Keratinocyte (primary cell): ENCODE measurements at regions not wholly inside any gene's neighbourhood (a gene's known extent, or its start where the extent isn't known, plus 50 kb on each side); places are given as distances from the start of the nearest gene placed in this dataset.

Source experiments
- EZH2 ChIP-seq: IDR thresholded peaks from one replicate; pipeline ENCODE4 v1.6.1; 2012; ENCODE audit warnings: inconsistent platforms, mild to moderate bottlenecking, low read length, moderate library complexity
- TF ChIP-seq, protein P1 (sequence below), 3 experiments: IDR thresholded peaks in 1 of 3; conservative IDR thresholded peaks in 1 of 3; optimal IDR thresholded peaks in 1 of 3; 2 replicates in 2 of 3; 3 replicates in 1 of 3; pipeline versions ENCODE3 to v1.5.1; 2011; ENCODE audit warnings: low read length in 3 of 3, mild to moderate bottlenecking in 3 of 3, moderate library complexity in 2 of 3, control low read depth in 1 of 3, inconsistent platforms in 1 of 3; ENCODE audit not compliant: insufficient read depth in 2 of 3; ENCODE audit errors: extremely low read depth in 1 of 3

GRCh38 chr2:179349670-179350303 is 85.2 kb upstream of the SESTD1 start:
- TF ChIP-seq, protein P1, sequence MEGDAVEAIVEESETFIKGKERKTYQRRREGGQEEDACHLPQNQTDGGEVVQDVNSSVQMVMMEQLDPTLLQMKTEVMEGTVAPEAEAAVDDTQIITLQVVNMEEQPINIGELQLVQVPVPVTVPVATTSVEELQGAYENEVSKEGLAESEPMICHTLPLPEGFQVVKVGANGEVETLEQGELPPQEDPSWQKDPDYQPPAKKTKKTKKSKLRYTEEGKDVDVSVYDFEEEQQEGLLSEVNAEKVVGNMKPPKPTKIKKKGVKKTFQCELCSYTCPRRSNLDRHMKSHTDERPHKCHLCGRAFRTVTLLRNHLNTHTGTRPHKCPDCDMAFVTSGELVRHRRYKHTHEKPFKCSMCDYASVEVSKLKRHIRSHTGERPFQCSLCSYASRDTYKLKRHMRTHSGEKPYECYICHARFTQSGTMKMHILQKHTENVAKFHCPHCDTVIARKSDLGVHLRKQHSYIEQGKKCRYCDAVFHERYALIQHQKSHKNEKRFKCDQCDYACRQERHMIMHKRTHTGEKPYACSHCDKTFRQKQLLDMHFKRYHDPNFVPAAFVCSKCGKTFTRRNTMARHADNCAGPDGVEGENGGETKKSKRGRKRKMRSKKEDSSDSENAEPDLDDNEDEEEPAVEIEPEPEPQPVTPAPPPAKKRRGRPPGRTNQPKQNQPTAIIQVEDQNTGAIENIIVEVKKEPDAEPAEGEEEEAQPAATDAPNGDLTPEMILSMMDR (optimal IDR thresholded peaks at IDR 0.05 in 1 of 3, IDR thresholded peaks at IDR 0.05 in 1 of 3, conservative IDR thresholded peaks at IDR 0.05 in 1 of 3; ENCODE audit: extremely low read depth in 1 of 3, insufficient read depth in 2 of 3, low read length in 3 of 3) = no peak
- no peak for TF ChIP-seq EZH2
